GM23248 (cell line): ENCODE measurements at regions not wholly inside any gene's neighbourhood (a gene's known extent, or its start where the extent isn't known, plus 50 kb on each side); places are given as distances from the start of the nearest gene placed in this dataset.

ENCODE experiments used
- DNase-seq: peaks from one replicate; pipeline ENCODE4 v3.0.0-alpha.2; 2015
- H2AFZ ChIP-seq: fragments of 200-600 bp; sonication (generic); 2 replicates; pipeline ENCODE4 v1.6.1; 2016; ENCODE audit warnings: antibody characterized with exemption
- H3F3A ChIP-seq: fragments of 200-600 bp; sonication (generic); 2 replicates; pipeline ENCODE4 v1.6.1; 2016; ENCODE audit warnings: mild to moderate bottlenecking, antibody characterized with exemption, mixed run types; ENCODE audit not compliant: insufficient read depth
- H3K27ac ChIP-seq: fragments of 200-600 bp; sonication (generic); 2 replicates; pipeline ENCODE4 v1.5.1; 2016; ENCODE audit warnings: mild to moderate bottlenecking
- H3K27me3 ChIP-seq: fragments of 200-600 bp; sonication (generic); replicated peaks from 2 replicates; pipeline ENCODE4 v1.6.1; 2016; ENCODE audit warnings: mild to moderate bottlenecking; ENCODE audit not compliant: insufficient read depth
- H3K36me3 ChIP-seq: fragments of 200-600 bp; sonication (generic); 2 replicates; pipeline ENCODE4 v1.6.1; 2016; ENCODE audit warnings: low read depth, mild to moderate bottlenecking
- H3K4me1 ChIP-seq: fragments of 200-600 bp; sonication (generic); 2 replicates; pipeline ENCODE4 v1.6.1; 2016; ENCODE audit warnings: mild to moderate bottlenecking; ENCODE audit not compliant: insufficient read depth
- H3K4me2 ChIP-seq: fragments of 200-600 bp; sonication (generic); one replicate; pipeline ENCODE4 v1.6.1; 2016; ENCODE audit warnings: mild to moderate bottlenecking; ENCODE audit not compliant: unreplicated experiment
- H3K4me3 ChIP-seq: fragments of 200-600 bp; sonication (generic); 2 replicates; pipeline ENCODE4 v1.5.1; 2016; ENCODE audit warnings: mild to moderate bottlenecking
- H3K79me2 ChIP-seq: fragments of 200-600 bp; sonication (generic); 2 replicates; pipeline ENCODE4 v1.6.1; 2016; ENCODE audit warnings: mild to moderate bottlenecking; ENCODE audit not compliant: insufficient read depth
- H3K9ac ChIP-seq: fragments of 200-600 bp; sonication (generic); 2 replicates; pipeline ENCODE4 v1.6.1; 2016; ENCODE audit warnings: mild to moderate bottlenecking
- H3K9me2 ChIP-seq: fragments of 200-600 bp; sonication (generic); 2 replicates; pipeline ENCODE4 v1.6.1; 2016; ENCODE audit warnings: mixed run types, mild to moderate bottlenecking, moderate library complexity; ENCODE audit not compliant: insufficient read depth
- H3K9me3 ChIP-seq: fragments of 200-600 bp; sonication (generic); one replicate; pipeline ENCODE4 v1.6.1; 2017; ENCODE audit warnings: low read depth
- H4K20me1 ChIP-seq: fragments of 200-600 bp; sonication (generic); 2 replicates; pipeline ENCODE4 v1.6.0; 2016; ENCODE audit not compliant: insufficient read depth
- EZH2 ChIP-seq: fragments of 200-600 bp; sonication (generic); IDR thresholded peaks from 2 replicates; pipeline ENCODE4 v1.6.1; 2018; ENCODE audit warnings: antibody characterized with exemption, mild to moderate bottlenecking; ENCODE audit not compliant: insufficient read depth, poor library complexity, severe bottlenecking
- EZH2phosphoT487 ChIP-seq: fragments of 200-600 bp; sonication (generic); IDR thresholded peaks from 2 replicates; pipeline ENCODE4 v1.6.1; 2018; ENCODE audit warnings: antibody characterized with exemption, moderate library complexity, mild to moderate bottlenecking, low read depth; ENCODE audit not compliant: insufficient read depth
- WGBS, 2 experiments: methylation state at CpG; one replicate each; pipeline ENCODE4 v1.1.6; 2015 to 2017; ENCODE audit warnings: low lambda C conversion rate in 2 of 2, low coverage in 1 of 2; ENCODE audit errors: missing lambda C conversion rate in 2 of 2; 5-methylcytosine and 5-hydroxymethylcytosine counted together
- in situ Hi-C: fragments of 300-500 bp; cut with MboI; formaldehyde crosslinking; loops from 2 replicates; pipeline ENCODE4 v1.15.0; 2020

GRCh38 chr11:19552161-19552560 lies 160.5 kb upstream of the NAV2 start:
- H3K27ac ChIP-seq = no peak overlapping the region
- H4K20me1 ChIP-seq = no peaks in the 10 kb centered on the region
- TF ChIP-seq EZH2phosphoT487 = no peak
- no peak for TF ChIP-seq EZH2
- no peak overlapping the region for H2AFZ ChIP-seq
- no peaks in the 10 kb centered on the region for H3K9me2 ChIP-seq
- 95 to 96% methylated on average over 8 of the region's 8 CpGs for WGBS, 2 experiments
- H3K4me3 ChIP-seq = no peak overlapping the region
- DNase-seq = no peak
- H3K4me1 ChIP-seq = peaks cover 3% of the 10 kb centered on the region; the same call in 1 of the 2 replicates
- no peaks in the 10 kb centered on the region for H3K9me3 ChIP-seq
- no peak overlapping the region for H3K4me2 ChIP-seq
- 0 out of 2 replicates have a peak, but pooled peaks cover 3% of the 10 kb centered on the region for H3F3A ChIP-seq
- in situ Hi-C loops = no loop called here
- no peaks in the 10 kb centered on the region for H3K36me3 ChIP-seq
- no peaks in the 10 kb centered on the region for H3K79me2 ChIP-seq
- H3K27me3 ChIP-seq = no peaks in the 10 kb centered on the region
- no peak overlapping the region for H3K9ac ChIP-seq

- H3F3A ChIP-seq = 0 out of 2 replicates have a peak, but pooled peaks cover 3% of the 10 kb centered on the region
- H3K4me3 ChIP-seq = no peak overlapping the region
- H3K9ac ChIP-seq = no peak overlapping the region
- in situ Hi-C loops = no loop called here
- TF ChIP-seq EZH2phosphoT487 = no peak
- no peak for TF ChIP-seq EZH2
- H3K36me3 ChIP-seq = no peaks in the 10 kb centered on the region
- H3K27me3 ChIP-seq = no peaks in the 10 kb centered on the region
- peaks cover 3% of the 10 kb centered on the region; the same call in 1 of the 2 replicates for H3K4me1 ChIP-seq
- no peak for DNase-seq
- no peak overlapping the region for H2AFZ ChIP-seq
- no peak overlapping the region for H3K27ac ChIP-seq
- 92 to 93% methylated on average over 4 of the region's 4 CpGs for WGBS, 2 experiments
- no peaks in the 10 kb centered on the region for H4K20me1 ChIP-seq
- H3K79me2 ChIP-seq = no peaks in the 10 kb centered on the region
- no peak overlapping the region for H3K4me2 ChIP-seq
- H3K9me3 ChIP-seq = no peaks in the 10 kb centered on the region
- no peaks in the 10 kb centered on the region for H3K9me2 ChIP-seq
Observed at GRCh38 chr11:19551457-19551856, 161.2 kb upstream of the NAV2 start.

- no peaks in the 10 kb centered on the region for H3K36me3 ChIP-seq
- H3F3A ChIP-seq = no peaks in the 10 kb centered on the region
- in situ Hi-C loops = loop anchor here (10.0 kb wide), 1 partner anchor 472 kb away; no protein-coding TSS in a partner anchor
- H3K9me3 ChIP-seq = no peaks in the 10 kb centered on the region
- 61 to 62% methylated on average over 3 of the region's 3 CpGs for WGBS, 2 experiments
- H4K20me1 ChIP-seq = no peaks in the 10 kb centered on the region
- H3K9ac ChIP-seq = no peak overlapping the region
- no peak overlapping the region for H3K4me3 ChIP-seq
- no peak for DNase-seq
- no peak overlapping the region for H2AFZ ChIP-seq
- no peaks in the 10 kb centered on the region for H3K9me2 ChIP-seq
- no peak for TF ChIP-seq EZH2
- no peak for TF ChIP-seq EZH2phosphoT487
- H3K4me2 ChIP-seq = no peak overlapping the region
- no peaks in the 10 kb centered on the region for H3K4me1 ChIP-seq
- H3K79me2 ChIP-seq = no peaks in the 10 kb centered on the region
- H3K27ac ChIP-seq = no peak overlapping the region
- no peaks in the 10 kb centered on the region for H3K27me3 ChIP-seq
Observed at GRCh38 chr11:19547044-19547443, 165.6 kb upstream of the NAV2 start.

- no peaks in the 10 kb centered on the region for H3K9me2 ChIP-seq
- H3K79me2 ChIP-seq = no peaks in the 10 kb centered on the region
- H3F3A ChIP-seq = no peaks in the 10 kb centered on the region
- no peak overlapping the region for H3K27ac ChIP-seq
- no peak for TF ChIP-seq EZH2
- no peak for TF ChIP-seq EZH2phosphoT487
- no peaks in the 10 kb centered on the region for H3K36me3 ChIP-seq
- H3K9ac ChIP-seq = no peak overlapping the region
- H3K27me3 ChIP-seq = no peaks in the 10 kb centered on the region
- no peaks in the 10 kb centered on the region for H3K9me3 ChIP-seq
- H3K4me3 ChIP-seq = no peak overlapping the region
- no peak overlapping the region for H2AFZ ChIP-seq
- H3K4me2 ChIP-seq = no peak overlapping the region
- no peaks in the 10 kb centered on the region for H4K20me1 ChIP-seq
- in situ Hi-C loops = loop anchor here (10.0 kb wide), 1 partner anchor 472 kb away; no protein-coding TSS in a partner anchor
- H3K4me1 ChIP-seq = no peaks in the 10 kb centered on the region
- 97 to 100% methylated on average over 4 to 5 of the region's 5 CpGs for WGBS, 2 experiments
- DNase-seq = peak; percentile 64
Observed at GRCh38 chr11:19546325-19546724, 166.3 kb upstream of the NAV2 start.

- Histone ChIP-seq H2AFZ (no peak overlapping the region), H3K79me2 (no peaks in the 10 kb centered on the region), H3K9ac (no peak overlapping the region), H3K36me3 (no peaks in the 10 kb centered on the region), H4K20me1 (no peaks in the 10 kb centered on the region), H3K4me2 (no peak overlapping the region), H3K27ac (no peak overlapping the region), H3K4me3 (no peak overlapping the region), H3K9me3 (no peaks in the 10 kb centered on the region), H3K27me3 (no peaks in the 10 kb centered on the region), H3K4me1 (no peaks in the 10 kb centered on the region), H3K9me2 (no peaks in the 10 kb centered on the region), H3F3A (no peaks in the 10 kb centered on the region)
- DNase-seq = no peak
- WGBS, 2 experiments = 86 to 94% methylated on average over 3 of the region's 3 CpGs
- no peak for TF ChIP-seq EZH2
- TF ChIP-seq EZH2phosphoT487 = no peak
- in situ Hi-C loops = loop anchor here (5.0 to 10.0 kb wide), 2 partner anchors 219 to 467 kb away; no protein-coding TSS in a partner anchor
Observed at GRCh38 chr11:19541521-19542049, 171.1 kb upstream of the NAV2 start.
